NB4 (cell line): ENCODE measurements at regions not wholly inside any gene's neighbourhood (a gene's known extent, or its start where the extent isn't known, plus 50 kb on each side); places are given as distances from the start of the nearest gene placed in this dataset.

Source experiments
- MYC ChIP-seq: IDR thresholded peaks from 2 replicates; pipeline ENCODE4 v1.6.1; 2011; ENCODE audit warnings: low read depth, low read length
- POLR2A ChIP-seq: IDR thresholded peaks from 2 replicates; pipeline ENCODE4 v1.6.1; 2011; ENCODE audit warnings: mild to moderate bottlenecking; ENCODE audit not compliant: insufficient read length; ENCODE audit errors: extremely low read depth
- TF ChIP-seq, protein P1 (sequence below): IDR thresholded peaks from one replicate; pipeline ENCODE4 v1.5.1; 2012; ENCODE audit warnings: low read depth, low read length
- TF ChIP-seq, protein P2 (sequence below): IDR thresholded peaks from 2 replicates; pipeline ENCODE4 v1.6.1; 2011; ENCODE audit warnings: low read depth, low read length

DNA sequence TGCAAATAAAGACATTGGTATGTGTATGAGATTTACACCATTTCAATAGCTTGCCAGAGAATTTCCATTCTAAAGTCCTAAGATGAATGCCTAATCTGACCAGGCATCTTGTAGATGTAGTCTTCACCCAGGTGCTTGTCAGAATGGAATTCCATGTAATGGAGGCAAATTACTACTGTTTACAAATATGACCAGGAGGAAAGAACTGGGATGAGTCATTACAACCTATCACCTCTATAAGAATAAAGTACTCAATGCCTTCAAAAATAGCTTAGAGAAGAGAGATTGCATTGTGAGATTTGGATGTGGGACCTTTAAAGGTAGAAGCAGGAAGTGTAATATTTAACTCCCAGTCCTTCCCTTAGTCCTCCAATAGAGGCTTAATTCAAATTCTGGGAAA is 507.0 kb upstream of the PTGER4 start:
- TF ChIP-seq POLR2A: no peak
- no peak for TF ChIP-seq MYC
- TF ChIP-seq, protein P1, sequence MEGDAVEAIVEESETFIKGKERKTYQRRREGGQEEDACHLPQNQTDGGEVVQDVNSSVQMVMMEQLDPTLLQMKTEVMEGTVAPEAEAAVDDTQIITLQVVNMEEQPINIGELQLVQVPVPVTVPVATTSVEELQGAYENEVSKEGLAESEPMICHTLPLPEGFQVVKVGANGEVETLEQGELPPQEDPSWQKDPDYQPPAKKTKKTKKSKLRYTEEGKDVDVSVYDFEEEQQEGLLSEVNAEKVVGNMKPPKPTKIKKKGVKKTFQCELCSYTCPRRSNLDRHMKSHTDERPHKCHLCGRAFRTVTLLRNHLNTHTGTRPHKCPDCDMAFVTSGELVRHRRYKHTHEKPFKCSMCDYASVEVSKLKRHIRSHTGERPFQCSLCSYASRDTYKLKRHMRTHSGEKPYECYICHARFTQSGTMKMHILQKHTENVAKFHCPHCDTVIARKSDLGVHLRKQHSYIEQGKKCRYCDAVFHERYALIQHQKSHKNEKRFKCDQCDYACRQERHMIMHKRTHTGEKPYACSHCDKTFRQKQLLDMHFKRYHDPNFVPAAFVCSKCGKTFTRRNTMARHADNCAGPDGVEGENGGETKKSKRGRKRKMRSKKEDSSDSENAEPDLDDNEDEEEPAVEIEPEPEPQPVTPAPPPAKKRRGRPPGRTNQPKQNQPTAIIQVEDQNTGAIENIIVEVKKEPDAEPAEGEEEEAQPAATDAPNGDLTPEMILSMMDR: no peak
- TF ChIP-seq, protein P2, sequence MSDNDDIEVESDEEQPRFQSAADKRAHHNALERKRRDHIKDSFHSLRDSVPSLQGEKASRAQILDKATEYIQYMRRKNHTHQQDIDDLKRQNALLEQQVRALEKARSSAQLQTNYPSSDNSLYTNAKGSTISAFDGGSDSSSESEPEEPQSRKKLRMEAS: no peak
